ENCODE measurements at regions not wholly inside any gene's neighbourhood (a gene's known extent, or its start where the extent isn't known, plus 50 kb on each side); places are given as distances from the start of the nearest gene placed in this dataset.

GRCh38 chr18:10401930-10402329, 52.5 kb upstream of the APCDD1 start:
- no peak for DNase-seq

GRCh38 chr18:10402871-10403559, 51.4 kb upstream of the APCDD1 start:
- DNase-seq, result no peak

GRCh38 chr18:10403708-10404107, 50.7 kb upstream of the APCDD1 start:
- no peak for DNase-seq

GRCh38 chr18:10404168-10404567, 50.3 kb upstream of the APCDD1 start:
- no peak for DNase-seq
